ENCODE measurements at regions not wholly inside any gene's neighbourhood (a gene's known extent, or its start where the extent isn't known, plus 50 kb on each side); places are given as distances from the start of the nearest gene placed in this dataset.

GRCh38 chr13:66139701-66140100, 1090.4 kb downstream of the PCDH9 start:
- H3K9me3 ChIP-seq (ENCODE audit: low read depth, low read length), result no peaks in the 10 kb centered on the region
- H3K27ac ChIP-seq, result no peak overlapping the region
- no peaks in the 10 kb centered on the region for H3K36me3 ChIP-seq (ENCODE audit: insufficient read depth, low read length)
- TF ChIP-seq POLR2AphosphoS5 (IDR thresholded peaks at IDR 0.05; ENCODE audit: borderline replicate concordance, low read depth, low read length) (no peak), FOXP2 (optimal IDR thresholded peaks at IDR 0.05; ENCODE audit: control extremely low read depth, extremely low read length, insufficient read depth) (no peak), EZH2 (IDR thresholded peaks at IDR 0.05) (no peak)
- H3K4me3 ChIP-seq, result no peak overlapping the region
- H3K9ac ChIP-seq (ENCODE audit: insufficient read length), result no peak overlapping the region
- no peak for DNase-seq (ENCODE audit: low read depth, low spot score)

GRCh38 chr13:66139250-66139649, 1090.9 kb downstream of the PCDH9 start:
- no peak overlapping the region for H3K27ac ChIP-seq
- no peaks in the 10 kb centered on the region for H3K9me3 ChIP-seq (ENCODE audit: low read depth, low read length)
- TF ChIP-seq POLR2AphosphoS5 (IDR thresholded peaks at IDR 0.05; ENCODE audit: borderline replicate concordance, low read depth, low read length) (no peak), EZH2 (IDR thresholded peaks at IDR 0.05) (no peak), FOXP2 (optimal IDR thresholded peaks at IDR 0.05; ENCODE audit: control extremely low read depth, extremely low read length, insufficient read depth) (no peak)
- H3K9ac ChIP-seq (ENCODE audit: insufficient read length), result no peak overlapping the region
- H3K36me3 ChIP-seq (ENCODE audit: insufficient read depth, low read length), result no peaks in the 10 kb centered on the region
- no peak overlapping the region for H3K4me3 ChIP-seq
- no peak for DNase-seq (ENCODE audit: low read depth, low spot score)

GRCh38 chr13:66138172-66138811, 1091.8 kb downstream of the PCDH9 start:
- no peaks in the 10 kb centered on the region for H3K9me3 ChIP-seq (ENCODE audit: low read depth, low read length)
- H3K4me3 ChIP-seq, result no peak overlapping the region
- H3K27ac ChIP-seq, result no peak overlapping the region
- no peak for DNase-seq (ENCODE audit: low read depth, low spot score)
- TF ChIP-seq FOXP2 (optimal IDR thresholded peaks at IDR 0.05; ENCODE audit: control extremely low read depth, extremely low read length, insufficient read depth) (no peak), POLR2AphosphoS5 (IDR thresholded peaks at IDR 0.05; ENCODE audit: borderline replicate concordance, low read depth, low read length) (no peak), EZH2 (IDR thresholded peaks at IDR 0.05) (no peak)
- H3K9ac ChIP-seq (ENCODE audit: insufficient read length), result no peak overlapping the region
- H3K36me3 ChIP-seq (ENCODE audit: insufficient read depth, low read length), result no peaks in the 10 kb centered on the region

- no peak for DNase-seq (ENCODE audit: low read depth, low spot score)
- Histone ChIP-seq H3K9ac (ENCODE audit: insufficient read length) (no peak overlapping the region), H3K27ac (no peak overlapping the region), H3K9me3 (ENCODE audit: low read depth, low read length) (no peaks in the 10 kb centered on the region), H3K4me3 (no peak overlapping the region), H3K36me3 (ENCODE audit: insufficient read depth, low read length) (no peaks in the 10 kb centered on the region)
- TF ChIP-seq POLR2AphosphoS5 (IDR thresholded peaks at IDR 0.05; ENCODE audit: borderline replicate concordance, low read depth, low read length) (no peak), EZH2 (IDR thresholded peaks at IDR 0.05) (no peak)
Measured at GRCh38 chr13:66137384-66137783, 1092.8 kb downstream of the PCDH9 start.

GRCh38 chr13:66128692-66129269, 1101.4 kb downstream of the PCDH9 start:
- TF ChIP-seq FOXP2 (optimal IDR thresholded peaks at IDR 0.05; ENCODE audit: control extremely low read depth, extremely low read length, insufficient read depth) (no peak), EZH2 (IDR thresholded peaks at IDR 0.05) (no peak), POLR2AphosphoS5 (IDR thresholded peaks at IDR 0.05; ENCODE audit: borderline replicate concordance, low read depth, low read length) (no peak)
- Histone ChIP-seq H3K9me3 (ENCODE audit: low read depth, low read length) (no peaks in the 10 kb centered on the region), H3K4me3 (no peak overlapping the region), H3K27ac (no peak overlapping the region), H3K36me3 (ENCODE audit: insufficient read depth, low read length) (no peaks in the 10 kb centered on the region), H3K9ac (ENCODE audit: insufficient read length) (no peak overlapping the region)
- DNase-seq (ENCODE audit: low read depth, low spot score), result no peak

- Histone ChIP-seq H3K36me3 (ENCODE audit: insufficient read depth, low read length) (no peaks in the 10 kb centered on the region), H3K9me3 (ENCODE audit: low read depth, low read length) (no peaks in the 10 kb centered on the region), H3K27ac (no peak overlapping the region), H3K4me3 (no peak overlapping the region), H3K9ac (ENCODE audit: insufficient read length) (no peak overlapping the region)
- no peak for TF ChIP-seq FOXP2 (optimal IDR thresholded peaks at IDR 0.05; ENCODE audit: control extremely low read depth, extremely low read length, insufficient read depth)
- TF ChIP-seq POLR2AphosphoS5 (IDR thresholded peaks at IDR 0.05; ENCODE audit: borderline replicate concordance, low read depth, low read length), result no peak
- TF ChIP-seq EZH2 (IDR thresholded peaks at IDR 0.05), result no peak
- DNase-seq (ENCODE audit: low read depth, low spot score), result no peak
Measured at GRCh38 chr13:66128201-66128600, 1101.9 kb downstream of the PCDH9 start.

GRCh38 chr13:66117563-66117962, 1112.6 kb downstream of the PCDH9 start:
- Histone ChIP-seq H3K4me3 (no peak overlapping the region), H3K36me3 (ENCODE audit: insufficient read depth, low read length) (no peaks in the 10 kb centered on the region), H3K27ac (no peak overlapping the region), H3K9me3 (ENCODE audit: low read depth, low read length) (no peaks in the 10 kb centered on the region), H3K9ac (ENCODE audit: insufficient read length) (no peak overlapping the region)
- TF ChIP-seq POLR2AphosphoS5 (IDR thresholded peaks at IDR 0.05; ENCODE audit: borderline replicate concordance, low read depth, low read length), result no peak
- no peak for TF ChIP-seq EZH2 (IDR thresholded peaks at IDR 0.05)
- no peak for TF ChIP-seq FOXP2 (optimal IDR thresholded peaks at IDR 0.05; ENCODE audit: control extremely low read depth, extremely low read length, insufficient read depth)
- DNase-seq (ENCODE audit: low read depth, low spot score), result no peak

GRCh38 chr13:66113882-66114526, 1116.1 kb downstream of the PCDH9 start:
- TF ChIP-seq POLR2AphosphoS5 (IDR thresholded peaks at IDR 0.05; ENCODE audit: borderline replicate concordance, low read depth, low read length) (no peak), EZH2 (IDR thresholded peaks at IDR 0.05) (no peak), FOXP2 (optimal IDR thresholded peaks at IDR 0.05; ENCODE audit: control extremely low read depth, extremely low read length, insufficient read depth) (no peak)
- peak overlapping the region; percentile 7; the same call in 1 of the 2 replicates for H3K4me3 ChIP-seq
- DNase-seq (ENCODE audit: low read depth, low spot score), result no peak

More at GRCh38 chr13:66113882-66114526, 1116.1 kb downstream of the PCDH9 start:
- Histone ChIP-seq H3K9me3 (ENCODE audit: low read depth, low read length) (no peaks in the 10 kb centered on the region), H3K36me3 (ENCODE audit: insufficient read depth, low read length) (no peaks in the 10 kb centered on the region), H3K27ac (peak overlapping the region; percentile 65), H3K9ac (ENCODE audit: insufficient read length) (no peak overlapping the region)
